ENCODE measurements at regions not wholly inside any gene's neighbourhood (a gene's known extent, or its start where the extent isn't known, plus 50 kb on each side); places are given as distances from the start of the nearest gene placed in this dataset.

DNA sequence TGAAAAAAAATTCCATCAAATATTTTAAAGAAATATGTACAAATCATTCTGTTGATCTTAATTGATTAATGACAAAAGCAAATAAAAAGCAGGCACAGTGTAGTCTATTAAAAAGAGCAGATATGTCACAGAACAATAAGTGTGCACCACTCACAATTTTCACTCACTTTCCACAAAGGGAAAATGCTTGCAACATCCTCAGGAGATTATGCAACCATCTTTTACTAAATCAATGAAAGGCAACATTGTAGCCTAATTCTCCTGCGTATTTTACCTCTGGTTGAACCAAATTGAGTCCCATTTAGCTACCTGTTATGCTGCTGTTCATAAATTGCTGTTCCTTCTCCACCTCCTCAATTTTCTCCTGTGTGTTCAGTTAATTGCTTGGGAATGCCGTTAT lies 1346.8 kb upstream of the PIK3C3 start:
- H3K36me3 ChIP-seq (ENCODE audit: insufficient read depth, low read length): no peaks in the 10 kb centered on the region
- no peaks in the 10 kb centered on the region for H3K79me2 ChIP-seq (ENCODE audit: insufficient read depth, low read length)
- no peak overlapping the region for H2AFZ ChIP-seq (ENCODE audit: low read length)
- TF ChIP-seq CTCF (IDR thresholded peaks at IDR 0.05; ENCODE audit: low read length) (no peak), EZH2 (IDR thresholded peaks at IDR 0.05; ENCODE audit: borderline replicate concordance, low read length) (no peak)
- H3K4me2 ChIP-seq (ENCODE audit: low read length): no peak overlapping the region
- H3K27ac ChIP-seq (ENCODE audit: low read depth, low read length, poor library complexity, severe bottlenecking): no peak overlapping the region
- H3K9me2 ChIP-seq (ENCODE audit: low read depth, low read length): no peaks in the 10 kb centered on the region
- H3K4me3 ChIP-seq (ENCODE audit: low read depth, low read length, poor library complexity, severe bottlenecking): no peak overlapping the region
- H3K9ac ChIP-seq (ENCODE audit: low read length): no peak overlapping the region
- H3K4me1 ChIP-seq (ENCODE audit: insufficient read depth, low read length, severe bottlenecking): no peaks in the 10 kb centered on the region
- H3K9me3 ChIP-seq (ENCODE audit: low read length): no peaks in the 10 kb centered on the region
- no peaks in the 10 kb centered on the region for H3K27me3 ChIP-seq (ENCODE audit: insufficient read depth, low read length)
- no peaks in the 10 kb centered on the region for H4K20me1 ChIP-seq (ENCODE audit: insufficient read depth, low read length)
- H3F3A ChIP-seq (ENCODE audit: insufficient read depth, low read length): no peaks in the 10 kb centered on the region

DNA sequence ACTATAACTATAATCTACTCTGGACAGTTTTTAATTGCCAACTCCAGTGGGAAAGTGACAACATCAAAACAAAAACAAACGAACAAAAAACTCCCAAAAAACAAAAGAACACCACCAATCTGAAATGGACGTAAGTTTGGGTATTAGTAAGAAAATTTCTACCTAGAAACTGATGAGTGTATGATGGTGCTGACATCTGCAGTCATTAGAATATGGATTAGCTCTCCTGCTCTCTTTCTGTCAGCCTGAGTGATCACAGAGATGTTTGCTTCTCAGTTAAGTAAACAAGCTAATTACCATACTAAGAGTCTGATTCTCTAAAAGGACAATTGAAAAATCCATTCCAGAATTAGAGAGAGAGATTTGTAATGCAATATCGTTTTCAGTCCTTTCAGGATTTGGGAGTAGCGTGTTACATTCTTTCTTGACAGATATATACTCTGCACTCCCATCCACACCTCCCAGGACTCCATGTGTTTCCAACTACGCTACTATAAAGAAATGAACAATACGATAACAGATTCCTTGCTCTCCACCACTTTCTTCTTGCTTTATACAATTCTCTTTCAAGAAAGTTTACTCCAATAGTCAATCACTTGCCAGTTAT lies 1347.4 kb upstream of the PIK3C3 start:
- Histone ChIP-seq H4K20me1 (ENCODE audit: insufficient read depth, low read length) (no peaks in the 10 kb centered on the region), H3K4me2 (ENCODE audit: low read length) (no peak overlapping the region), H3K4me3 (ENCODE audit: low read depth, low read length, poor library complexity, severe bottlenecking) (no peak overlapping the region), H3K4me1 (ENCODE audit: insufficient read depth, low read length, severe bottlenecking) (no peaks in the 10 kb centered on the region), H3F3A (ENCODE audit: insufficient read depth, low read length) (no peaks in the 10 kb centered on the region), H3K27ac (ENCODE audit: low read depth, low read length, poor library complexity, severe bottlenecking) (no peak overlapping the region), H3K9me2 (ENCODE audit: low read depth, low read length) (no peaks in the 10 kb centered on the region), H3K9ac (ENCODE audit: low read length) (no peak overlapping the region), H3K27me3 (ENCODE audit: insufficient read depth, low read length) (no peaks in the 10 kb centered on the region), H3K9me3 (ENCODE audit: low read length) (no peaks in the 10 kb centered on the region), H3K79me2 (ENCODE audit: insufficient read depth, low read length) (no peaks in the 10 kb centered on the region), H2AFZ (ENCODE audit: low read length) (no peak overlapping the region), H3K36me3 (ENCODE audit: insufficient read depth, low read length) (no peaks in the 10 kb centered on the region)
- TF ChIP-seq CTCF (IDR thresholded peaks at IDR 0.05; ENCODE audit: low read length): no peak
- TF ChIP-seq EZH2 (IDR thresholded peaks at IDR 0.05; ENCODE audit: borderline replicate concordance, low read length): no peak

DNA sequence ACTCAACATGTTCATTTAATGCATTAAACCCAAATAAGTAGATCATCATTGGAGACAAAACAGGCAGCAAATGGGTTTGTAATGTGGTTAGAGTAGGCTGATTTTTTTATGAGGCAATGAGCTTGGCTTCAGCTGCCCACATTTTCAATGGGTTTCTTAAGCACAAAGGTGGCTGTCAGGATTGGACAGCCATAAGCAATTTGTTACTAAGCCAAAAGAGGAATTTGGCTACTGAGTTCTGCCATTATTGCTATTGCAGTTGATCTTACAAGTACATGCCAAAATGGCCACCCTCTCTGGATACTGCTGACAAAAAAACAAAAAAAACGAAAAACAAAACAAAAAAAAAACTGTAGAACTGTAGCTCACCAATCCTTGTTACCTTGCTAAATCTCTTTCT lies 1348.0 kb upstream of the PIK3C3 start:
- H2AFZ ChIP-seq (ENCODE audit: low read length): no peak overlapping the region
- H3F3A ChIP-seq (ENCODE audit: insufficient read depth, low read length): no peaks in the 10 kb centered on the region
- H3K9me3 ChIP-seq (ENCODE audit: low read length): no peaks in the 10 kb centered on the region
- H3K79me2 ChIP-seq (ENCODE audit: insufficient read depth, low read length): no peaks in the 10 kb centered on the region
- H3K4me3 ChIP-seq (ENCODE audit: low read depth, low read length, poor library complexity, severe bottlenecking): no peak overlapping the region
- H3K27me3 ChIP-seq (ENCODE audit: insufficient read depth, low read length): no peaks in the 10 kb centered on the region
- no peaks in the 10 kb centered on the region for H3K9me2 ChIP-seq (ENCODE audit: low read depth, low read length)
- H3K4me1 ChIP-seq (ENCODE audit: insufficient read depth, low read length, severe bottlenecking): no peaks in the 10 kb centered on the region
- no peak overlapping the region for H3K9ac ChIP-seq (ENCODE audit: low read length)
- no peaks in the 10 kb centered on the region for H3K36me3 ChIP-seq (ENCODE audit: insufficient read depth, low read length)
- H3K27ac ChIP-seq (ENCODE audit: low read depth, low read length, poor library complexity, severe bottlenecking): no peak overlapping the region
- TF ChIP-seq EZH2 (IDR thresholded peaks at IDR 0.05; ENCODE audit: borderline replicate concordance, low read length) (no peak), CTCF (IDR thresholded peaks at IDR 0.05; ENCODE audit: low read length) (no peak)
- no peaks in the 10 kb centered on the region for H4K20me1 ChIP-seq (ENCODE audit: insufficient read depth, low read length)
- no peak overlapping the region for H3K4me2 ChIP-seq (ENCODE audit: low read length)
